H1 (cell line): ENCODE measurements at regions not wholly inside any gene's neighbourhood (a gene's known extent, or its start where the extent isn't known, plus 50 kb on each side); places are given as distances from the start of the nearest gene placed in this dataset.

Experiments used
- CTCF ChIA-PET: fragments of 300-600 bp; sonication (Branson Sonifier 250); formaldehyde crosslinking; loops from one replicate; lab custom pipeline; 2021; ENCODE audit not compliant: partially characterized antibody; lab: Charles Lee
- POLR2A ChIA-PET: fragments of 300-600 bp; sonication (Branson Sonifier 250); formaldehyde crosslinking; loops from one replicate; lab custom pipeline; 2021; ENCODE audit warnings: inconsistent platforms; ENCODE audit not compliant: partially characterized antibody; lab: Charles Lee
- DNase-seq, 2 experiments: peaks; one replicate each; pipeline versions ENCODE4 v3.0.0 to v3.0.0-alpha.2; 2010 to 2022; ENCODE audit warnings: low spot score in 2 of 2, low read depth in 1 of 2, mixed read lengths in 1 of 2
- FAIRE-seq: peaks from 2 replicates; lab custom pipeline; 2011; peaks lifted over from hg19 to GRCh38; lab: Jason Lieb, UNC
- H2AFZ ChIP-seq: 2 replicates; pipeline ENCODE4 v1.8.1; 2012; ENCODE audit warnings: low read length, inconsistent platforms
- H2AK5ac ChIP-seq: 2 replicates; pipeline ENCODE4 v1.6.1; 2013; ENCODE audit warnings: low read depth, low read length
- H2BK120ac ChIP-seq: replicated peaks from 2 replicates; pipeline ENCODE3; 2013; ENCODE audit warnings: low read depth, low read length, inconsistent platforms
- H2BK12ac ChIP-seq: 2 replicates; pipeline ENCODE4 v1.6.1; 2013; ENCODE audit warnings: low read depth, low read length
- H2BK15ac ChIP-seq: 2 replicates; pipeline ENCODE4 v1.6.1; 2013; ENCODE audit warnings: low read length
- H2BK20ac ChIP-seq: 2 replicates; pipeline ENCODE4 v1.6.1; 2013; ENCODE audit warnings: low read length
- H2BK5ac ChIP-seq: 2 replicates; pipeline ENCODE4 v1.6.1; 2013; ENCODE audit warnings: low read depth, low read length
- H3K14ac ChIP-seq: 2 replicates; pipeline ENCODE4 v1.6.1; 2013; ENCODE audit warnings: inconsistent platforms; ENCODE audit not compliant: insufficient read length
- H3K18ac ChIP-seq: 2 replicates; pipeline ENCODE4 v1.6.1; 2013; ENCODE audit warnings: low read length; ENCODE audit errors: extremely low read depth
- H3K23ac ChIP-seq: 2 replicates; pipeline ENCODE4 v1.6.1; 2013; ENCODE audit warnings: inconsistent platforms; ENCODE audit not compliant: insufficient read length
- H3K23me2 ChIP-seq: 2 replicates; pipeline ENCODE4 v1.6.1; 2013; ENCODE audit warnings: low read depth, low read length
- H3K27ac ChIP-seq: 2 replicates; pipeline ENCODE4 v1.6.1; 2011; ENCODE audit warnings: low read depth, low read length, inconsistent platforms
- H3K27me3 ChIP-seq, 4 experiments: replicated peaks in 1 of 4; 1 replicate in 1 of 4; 2 replicates in 3 of 4; pipeline versions ENCODE4 v1.6.1 to v1.8.1; 2011 to 2013; ENCODE audit warnings: low read length in 3 of 4, mild to moderate bottlenecking in 3 of 4, inconsistent platforms in 2 of 4, mixed read lengths in 2 of 4, moderate library complexity in 1 of 4; ENCODE audit not compliant: control insufficient read depth in 3 of 4, insufficient read depth in 3 of 4; ENCODE audit errors: extremely low read depth in 1 of 4
- H3K36me3 ChIP-seq, 4 experiments: 2 replicates each; pipeline versions ENCODE4 v1.6.1 to v1.8.1; 2011 to 2013; ENCODE audit warnings: mild to moderate bottlenecking in 4 of 4, low read length in 3 of 4, moderate library complexity in 2 of 4, control low read depth in 1 of 4, inconsistent platforms in 1 of 4; ENCODE audit not compliant: insufficient read depth in 4 of 4, control insufficient read depth in 2 of 4
- H3K4ac ChIP-seq: replicated peaks from 2 replicates; pipeline ENCODE3; 2013; ENCODE audit warnings: low read length, low read depth, mixed read lengths, inconsistent platforms; ENCODE audit not compliant: insufficient read length
- H3K4me1 ChIP-seq, 4 experiments: replicated peaks in 1 of 4; 1 replicate in 1 of 4; 2 replicates in 3 of 4; pipeline versions ENCODE4 v1.6.1 to v1.8.1; 2011 to 2013; ENCODE audit warnings: low read length in 3 of 4, inconsistent platforms in 2 of 4, mixed read lengths in 1 of 4; ENCODE audit not compliant: insufficient read depth in 4 of 4, control insufficient read depth in 3 of 4
- H3K4me2 ChIP-seq, 2 experiments: 2 replicates each; pipeline versions ENCODE4 v1.6.1 to v1.8.1; 2011 to 2013; ENCODE audit warnings: low read depth in 2 of 2, low read length in 2 of 2, control low read depth in 1 of 2, inconsistent platforms in 1 of 2, mild to moderate bottlenecking in 1 of 2; ENCODE audit not compliant: insufficient read depth in 1 of 2
- H3K4me3 ChIP-seq, 4 experiments: fragments of 200-600, 300-600 bp in 1 of 4; sonication (generic), shearing (Covaris generic), sonication (Bioruptor Twin) in 1 of 4; 2 replicates each; pipeline versions ENCODE4 v1.5.1 to v1.8.1; 2011 to 2016; ENCODE audit warnings: low read length in 4 of 4, low read depth in 3 of 4, control low read depth in 2 of 4, inconsistent platforms in 2 of 4, mild to moderate bottlenecking in 2 of 4, mixed read lengths in 1 of 4, moderate library complexity in 1 of 4; ENCODE audit not compliant: insufficient read depth in 2 of 4; ENCODE audit errors: extremely low read depth in 1 of 4
- H3K56ac ChIP-seq: replicated peaks from 2 replicates; pipeline ENCODE3; 2013; ENCODE audit warnings: low read depth, mild to moderate bottlenecking, mixed read lengths, low read length, inconsistent platforms; ENCODE audit not compliant: insufficient read length
- H3K79me1 ChIP-seq: 2 replicates; pipeline ENCODE4 v1.6.1; 2013; ENCODE audit warnings: low read depth, low read length, control low read depth
- H3K79me2 ChIP-seq, 2 experiments: 2 replicates each; pipeline versions ENCODE4 v1.6.1 to v1.8.1; 2012 to 2013; ENCODE audit warnings: low read length in 2 of 2, mild to moderate bottlenecking in 2 of 2, inconsistent platforms in 1 of 2; ENCODE audit not compliant: insufficient read depth in 2 of 2, control insufficient read depth in 1 of 2
- H3K9ac ChIP-seq, 4 experiments: replicated peaks in 1 of 4; 1 replicate in 1 of 4; 2 replicates in 3 of 4; pipeline versions ENCODE4 v1.6.1 to v1.8.1; 2011 to 2013; ENCODE audit warnings: low read depth in 3 of 4, low read length in 3 of 4, control low read depth in 2 of 4, mild to moderate bottlenecking in 2 of 4, moderate library complexity in 2 of 4, inconsistent platforms in 1 of 4; ENCODE audit errors: extremely low read depth in 1 of 4
- H3K9me3 ChIP-seq, 2 experiments: 2 replicates each; pipeline versions ENCODE4 v1.6.1 to v1.8.1; 2012 to 2013; ENCODE audit warnings: mild to moderate bottlenecking in 2 of 2, moderate library complexity in 2 of 2, control low read depth in 1 of 2, inconsistent platforms in 1 of 2, low read depth in 1 of 2, low read length in 1 of 2, mixed read lengths in 1 of 2; ENCODE audit not compliant: insufficient read depth in 2 of 2
- H4K20me1 ChIP-seq, 2 experiments: replicated peaks in 1 of 2; 2 replicates each; pipeline versions ENCODE3 to v1.8.1; 2011 to 2013; ENCODE audit warnings: inconsistent platforms in 2 of 2, low read length in 2 of 2, mild to moderate bottlenecking in 1 of 2; ENCODE audit not compliant: insufficient read depth in 2 of 2, control insufficient read depth in 1 of 2
- H4K5ac ChIP-seq: 2 replicates; pipeline ENCODE4 v1.6.1; 2013; ENCODE audit warnings: low read length, low read depth, mixed read lengths, inconsistent platforms; ENCODE audit not compliant: insufficient read length
- H4K8ac ChIP-seq: 2 replicates; pipeline ENCODE4 v1.8.0; 2013; ENCODE audit warnings: mild to moderate bottlenecking, moderate library complexity, low read length, inconsistent platforms; ENCODE audit not compliant: insufficient read depth; ENCODE audit errors: extremely low read depth
- H4K91ac ChIP-seq: replicated peaks from 2 replicates; pipeline ENCODE3; 2013; ENCODE audit warnings: low read length, mixed read lengths, inconsistent platforms; ENCODE audit not compliant: insufficient read length
- BACH1 ChIP-seq: IDR thresholded peaks from 2 replicates; pipeline ENCODE4 v1.6.1; 2012; ENCODE audit warnings: low read length, improper control_type of control experiment
- BCL11A ChIP-seq, 2 experiments: IDR thresholded peaks; one replicate each; pipeline ENCODE4 v1.6.1; 2011; ENCODE audit warnings: low read depth in 2 of 2, low read length in 2 of 2, mild to moderate bottlenecking in 2 of 2
- CREB1 ChIP-seq: IDR thresholded peaks from 2 replicates; pipeline ENCODE4 v1.6.1; 2012; ENCODE audit warnings: inconsistent platforms
- EZH2 ChIP-seq: fragments of 200-600 bp; sonication (generic); IDR thresholded peaks from 2 replicates; pipeline ENCODE4 v1.7.1; 2012; ENCODE audit warnings: low read depth, mild to moderate bottlenecking, moderate library complexity, low read length, inconsistent platforms; ENCODE audit not compliant: severe bottlenecking
- GTF2F1 ChIP-seq: IDR thresholded peaks from 2 replicates; pipeline ENCODE4 v1.6.1; 2012; ENCODE audit warnings: low read depth, low read length, improper control_type of control experiment, borderline replicate concordance
- HDAC2 ChIP-seq, 2 experiments: fragments of 300-600 bp in 1 of 2; sonication (generic) in 1 of 2; IDR thresholded peaks; 2 replicates each; pipeline ENCODE4 v1.6.1; 2011 to 2012; ENCODE audit warnings: low read depth in 2 of 2, low read length in 2 of 2, mild to moderate bottlenecking in 2 of 2, moderate library complexity in 2 of 2, borderline replicate concordance in 1 of 2, inconsistent platforms in 1 of 2
- JUND ChIP-seq: IDR thresholded peaks from 2 replicates; pipeline ENCODE4 v1.6.1; 2011; ENCODE audit warnings: mild to moderate bottlenecking, improper control_type of control experiment, low read length
- POLR2AphosphoS5 ChIP-seq: IDR thresholded peaks from 2 replicates; pipeline ENCODE4 v1.6.1; 2011; ENCODE audit warnings: low read depth, low read length
- SIRT6 ChIP-seq: IDR thresholded peaks from one replicate; pipeline ENCODE4 v1.7.1; 2012; ENCODE audit warnings: low read length, inconsistent platforms
- SUZ12 ChIP-seq: fragments of 200-600 bp; sonication (generic); IDR thresholded peaks from 2 replicates; pipeline ENCODE4 v1.6.1; 2012; ENCODE audit warnings: mild to moderate bottlenecking, inconsistent platforms, low read length, moderate library complexity, mixed read lengths
- TEAD4 ChIP-seq: IDR thresholded peaks from 2 replicates; pipeline ENCODE4 v1.6.1; 2012; ENCODE audit warnings: low read depth, low read length, inconsistent platforms, mixed read lengths
- ZNF274 ChIP-seq: IDR thresholded peaks from 2 replicates; pipeline ENCODE4 v1.7.0; 2012; ENCODE audit warnings: low read length, borderline replicate concordance; ENCODE audit errors: extremely low read depth
- WGBS, 2 experiments: shearing (Covaris generic) in 1 of 2; methylation state at CpG; one replicate each; pipeline versions ENCODE4 v1.1.6 to v1.1.7; 2013 to 2015; ENCODE audit warnings: low lambda C conversion rate in 2 of 2, mixed read lengths in 2 of 2, inconsistent platforms in 1 of 2, low coverage in 1 of 2, missing lambda C conversion rate in 1 of 2; ENCODE audit not compliant: insufficient replicate concordance in 2 of 2, insufficient coverage in 1 of 2, insufficient read length in 1 of 2; ENCODE audit errors: extremely low coverage in 1 of 2, missing lambda C conversion rate in 1 of 2; 5-methylcytosine and 5-hydroxymethylcytosine counted together

- Histone ChIP-seq H2BK5ac (no peak overlapping the region), H3K14ac (no peak overlapping the region), H2BK20ac (no peak overlapping the region), H4K8ac (no peak overlapping the region), H3K4ac (no peak overlapping the region), H3K9ac (no peak overlapping the region), H4K5ac (no peak overlapping the region), H3K23me2 (no peaks in the 10 kb centered on the region), H3K4me3 (no peak overlapping the region), H4K20me1 (no peaks in the 10 kb centered on the region), H3K4me1 (no peaks in the 10 kb centered on the region), H3K9me3 (peaks cover 5% of the 10 kb centered on the region in 2 experiments; a peak in 2 of 4 replicates), H3K4me2 (no peak overlapping the region), H3K27ac (no peak overlapping the region), H3K79me1 (no peaks in the 10 kb centered on the region), H3K79me2 (no peaks in the 10 kb centered on the region), H2AFZ (no peak overlapping the region), H2BK120ac (no peak overlapping the region), H2BK15ac (no peak overlapping the region), H3K23ac (no peak overlapping the region), H4K91ac (no peak overlapping the region), H2AK5ac (no peak overlapping the region), H2BK12ac (no peak overlapping the region), H3K56ac (no peak overlapping the region), H3K18ac (no peak overlapping the region), H3K27me3 (no peaks in the 10 kb centered on the region), H3K36me3 (no peaks in the 10 kb centered on the region)
- ChIA-PET POLR2A (no interaction called here), CTCF (interaction anchor here (0.8 to 2.3 kb wide), 5 partner anchors 11 to 139 kb away, joined by 3 to 9 read pairs (median 4); no protein-coding TSS in a partner anchor)
- DNase-seq = no peak
- no peak for FAIRE-seq
- 89% methylated on average over 3 of the region's 3 CpGs; no CpG with 5 or more reads in 1 of the 2 experiments for WGBS, 2 experiments
- TF ChIP-seq TEAD4 (no peak), HDAC2 (IDR thresholded peaks at IDR 0.05; ENCODE audit: borderline replicate concordance in 1 of 2, low read depth in 2 of 2, low read length in 2 of 2) (no peak), CREB1 (no peak), BACH1 (no peak), POLR2AphosphoS5 (no peak), SUZ12 (no peak), EZH2 (no peak), BCL11A (IDR thresholded peaks at IDR 0.05; ENCODE audit: low read depth in 2 of 2, low read length in 2 of 2) (no peak), GTF2F1 (no peak), JUND (no peak), SIRT6 (no peak), ZNF274 (no peak)
Observed at GRCh38 chr10:84681781-84682180, 353.4 kb downstream of the CCSER2 start.
